Right lung (tissue), 2 donors: ENCODE measurements at regions not wholly inside any gene's neighbourhood (a gene's known extent, or its start where the extent isn't known, plus 50 kb on each side); places are given as distances from the start of the nearest gene placed in this dataset.

Experiments used
- DNase-seq, 2 donors: peaks; one replicate each; pipeline ENCODE4 v3.0.0-alpha.2; 2013

DNA sequence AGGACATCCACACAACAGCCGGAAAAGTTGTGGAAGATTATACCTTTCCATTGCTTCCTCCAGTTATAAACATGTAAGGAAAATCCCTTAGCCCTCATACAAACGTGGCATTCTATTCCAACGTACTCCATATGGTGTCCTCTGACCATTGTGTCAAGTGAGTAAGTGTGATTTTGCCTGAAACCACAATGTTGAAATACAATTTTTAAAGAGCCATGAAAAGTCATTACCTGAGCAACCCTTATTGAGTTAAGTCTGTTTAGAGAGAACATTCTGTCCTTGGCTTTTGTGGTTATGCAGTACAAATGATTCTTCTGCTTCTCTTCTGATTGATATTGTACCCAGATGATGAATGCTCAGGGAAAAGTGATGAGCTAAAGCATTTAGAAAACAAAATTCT is 530.1 kb downstream of the HAO1 start:
- no peak for DNase-seq

DNA sequence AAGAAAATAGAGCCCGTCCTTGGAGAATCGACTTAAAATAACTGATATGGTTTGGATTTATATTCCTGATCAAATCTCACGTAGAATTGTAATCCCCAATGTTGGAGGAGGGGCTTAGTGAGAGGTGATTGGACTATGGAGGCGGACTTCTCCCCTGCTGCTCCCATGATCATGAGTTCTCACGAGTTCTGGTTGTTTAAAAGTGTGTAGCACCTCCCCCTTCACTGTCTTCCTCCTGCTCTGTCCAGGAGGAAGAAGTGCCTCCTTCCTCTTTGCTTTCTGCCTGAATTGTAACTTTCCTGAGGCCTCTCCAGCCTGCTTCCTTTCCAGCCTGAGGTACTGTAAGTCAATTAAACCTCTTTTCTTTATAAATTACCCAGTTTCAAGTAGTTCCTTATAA is 529.2 kb downstream of the HAO1 start:
- DNase-seq: no peak

DNA sequence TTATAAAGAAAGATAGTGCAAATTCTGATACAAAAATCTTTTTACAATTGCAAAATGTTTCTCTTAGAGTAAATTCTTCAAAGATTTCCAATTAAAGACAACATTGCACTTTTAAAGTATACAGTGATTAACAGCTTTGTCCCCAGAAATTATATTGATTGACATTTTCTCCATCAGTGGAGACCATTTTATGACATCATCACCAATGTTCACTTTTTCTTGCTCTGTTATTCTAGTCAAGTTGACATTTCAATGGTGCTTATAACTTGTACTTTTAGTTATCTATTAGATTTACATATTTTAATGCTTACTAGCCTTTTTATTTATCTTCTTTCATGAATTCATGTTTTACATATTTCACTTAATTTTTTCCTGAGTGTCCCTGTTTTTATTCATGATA is 524.8 kb downstream of the HAO1 start:
- DNase-seq: no peak

DNA sequence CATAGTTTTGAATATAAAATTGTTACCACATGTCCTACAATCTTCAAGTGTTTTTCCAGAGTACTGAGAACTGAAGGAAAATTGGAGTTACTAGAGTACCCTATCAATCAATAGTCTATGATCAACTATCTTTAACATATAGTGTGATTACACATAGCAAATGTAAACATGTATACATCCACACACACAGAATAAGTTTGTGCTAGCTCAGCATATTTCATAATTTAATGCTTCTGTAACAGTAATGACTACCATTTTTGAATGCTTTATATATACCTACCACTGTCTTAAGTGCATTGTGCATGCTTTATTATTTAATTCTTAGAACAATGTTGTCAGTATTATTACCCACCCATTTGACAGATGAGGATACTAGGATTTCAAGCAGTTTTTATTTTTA is 523.9 kb downstream of the HAO1 start:
- DNase-seq: no peak

DNA sequence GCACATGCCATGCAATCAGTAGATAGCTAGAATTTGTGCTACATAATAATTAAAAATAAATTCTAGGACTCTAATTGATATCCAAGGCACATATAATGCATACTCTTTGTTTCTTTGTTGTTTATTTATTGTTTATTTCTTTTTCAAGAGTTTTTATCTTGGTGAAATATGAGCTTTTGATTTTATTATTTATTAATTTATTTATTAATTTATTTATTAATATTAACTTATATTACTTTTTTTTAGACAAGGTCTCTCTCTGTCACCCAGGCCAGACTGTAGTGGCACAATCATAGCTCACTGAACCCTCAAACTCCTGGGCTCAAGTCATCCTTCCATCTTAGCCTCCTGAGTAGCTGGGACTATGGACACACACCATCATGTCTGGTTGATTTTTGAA is 519.9 kb downstream of the HAO1 start:
- no peak for DNase-seq

DNA sequence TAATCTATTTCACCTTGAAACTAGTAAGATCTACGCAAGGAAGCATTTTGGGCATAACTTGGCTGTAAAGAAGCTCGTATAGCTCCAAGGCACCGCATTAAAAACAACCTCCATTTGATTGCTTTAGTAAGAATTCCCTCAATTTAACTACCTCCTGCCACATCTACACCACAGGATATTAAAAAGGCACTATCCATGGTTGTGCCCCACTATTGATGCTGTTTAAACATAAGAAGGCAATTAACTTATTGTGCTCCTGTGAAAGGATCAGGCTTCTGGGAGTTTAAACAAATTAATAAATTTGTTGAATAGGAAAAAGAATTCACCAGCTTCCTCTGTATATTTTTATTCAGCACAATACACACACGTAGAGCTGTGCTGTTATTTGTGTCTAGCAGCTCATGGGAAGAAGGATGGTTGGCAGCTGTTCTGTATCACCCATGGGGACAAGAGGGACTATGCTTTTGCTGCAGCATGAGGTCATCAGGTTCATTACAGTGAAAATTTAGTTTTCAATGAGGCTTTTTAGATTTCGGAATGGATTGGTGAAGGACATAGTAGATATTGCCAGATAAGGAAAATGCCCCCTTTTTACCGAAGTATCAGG is 513.3 kb downstream of the HAO1 start:
- no peak for DNase-seq

DNA sequence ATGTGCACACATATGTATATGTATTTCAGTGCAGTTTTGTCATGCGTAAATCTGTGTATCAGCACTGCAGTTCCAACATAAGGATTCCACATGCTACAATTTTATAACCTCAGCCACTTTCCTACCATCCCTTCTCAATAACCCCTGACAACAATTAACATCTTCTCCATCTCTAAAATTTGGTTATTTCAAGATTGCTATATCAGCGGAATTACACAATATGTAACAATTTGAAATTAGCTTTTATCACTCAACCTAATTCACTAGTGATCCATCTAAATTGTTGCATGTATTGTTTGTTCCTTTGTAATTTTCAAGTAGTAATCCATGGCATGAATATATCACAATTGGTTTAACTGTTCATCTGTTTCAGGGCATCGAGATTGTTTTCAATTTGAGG is 511.3 kb downstream of the HAO1 start:
- no peak for DNase-seq

DNA sequence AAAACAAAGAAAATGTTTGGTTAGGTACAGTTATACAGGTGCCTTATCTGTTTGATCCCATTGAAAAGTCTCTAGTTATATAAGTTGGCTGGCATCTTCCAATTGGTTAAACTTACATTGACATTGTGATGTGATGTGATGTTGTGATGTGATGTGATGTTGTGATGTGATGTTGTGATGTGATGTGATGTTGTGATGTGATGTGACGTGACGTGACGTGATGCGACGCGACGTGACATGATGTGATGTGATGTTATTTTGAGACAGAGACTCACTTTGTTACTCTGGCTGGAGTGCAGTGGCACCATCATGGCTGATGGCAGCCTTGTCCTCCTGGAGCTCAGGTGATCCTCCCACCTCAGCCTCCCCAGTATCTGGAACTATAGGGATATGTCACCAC is 507.6 kb downstream of the HAO1 start:
- no peak for DNase-seq

DNA sequence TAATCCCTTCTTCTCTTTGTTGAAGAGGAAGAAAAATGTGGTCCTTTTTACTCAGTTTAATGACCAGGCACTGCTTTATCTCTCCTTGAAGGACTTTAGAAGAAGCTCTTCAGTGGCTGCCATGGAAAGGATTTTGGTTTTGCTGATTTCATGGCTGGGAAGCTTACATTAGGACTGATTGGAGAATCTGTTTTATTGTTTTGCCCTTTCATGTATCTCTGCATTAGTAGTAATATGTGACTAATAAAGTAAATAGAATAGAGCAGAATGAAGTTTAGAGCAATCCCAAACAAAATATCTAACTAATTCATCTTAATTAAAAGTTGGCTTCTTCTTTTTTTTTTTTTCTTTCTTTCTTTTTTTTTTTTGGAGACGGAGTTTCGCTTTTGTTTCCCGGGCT is 502.9 kb downstream of the HAO1 start:
- no peak for DNase-seq

DNA sequence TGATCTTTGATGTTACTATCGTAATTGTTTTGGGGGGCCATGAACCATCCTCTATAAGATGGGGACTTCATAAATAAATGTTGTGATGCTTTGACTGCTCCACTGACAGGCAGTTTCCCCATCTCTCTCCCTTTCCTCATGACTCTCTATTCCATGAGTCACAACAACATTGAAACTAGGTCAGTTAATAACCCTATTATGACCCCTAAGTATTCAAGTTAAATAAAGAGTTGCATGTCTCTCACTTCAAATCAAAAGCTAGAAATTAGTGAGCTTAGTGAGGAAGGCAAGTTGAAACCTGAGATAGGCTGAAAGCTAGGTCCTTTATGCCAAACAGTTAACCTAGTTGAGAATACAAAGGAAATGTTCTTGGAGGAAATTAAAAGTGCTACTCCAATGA is 491.0 kb downstream of the HAO1 start:
- DNase-seq: no peak

DNA sequence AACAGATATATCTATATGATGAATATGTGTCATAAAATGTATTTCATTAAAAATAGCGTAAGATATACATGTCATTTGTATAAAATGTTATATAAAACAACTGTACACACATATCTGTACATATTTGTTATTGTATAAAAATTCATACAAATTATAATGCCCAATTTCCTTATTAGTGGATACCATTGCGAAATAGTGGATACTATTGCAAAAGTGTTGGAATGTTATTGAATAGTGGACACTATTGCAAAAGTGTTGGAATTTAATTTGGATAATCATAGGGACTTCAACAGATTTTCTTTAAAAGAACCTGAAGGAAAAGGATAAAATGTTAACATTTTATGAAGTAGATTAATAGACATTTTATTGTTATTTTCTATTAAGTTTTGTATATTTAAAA is 487.4 kb downstream of the HAO1 start:
- DNase-seq: no peak

DNA sequence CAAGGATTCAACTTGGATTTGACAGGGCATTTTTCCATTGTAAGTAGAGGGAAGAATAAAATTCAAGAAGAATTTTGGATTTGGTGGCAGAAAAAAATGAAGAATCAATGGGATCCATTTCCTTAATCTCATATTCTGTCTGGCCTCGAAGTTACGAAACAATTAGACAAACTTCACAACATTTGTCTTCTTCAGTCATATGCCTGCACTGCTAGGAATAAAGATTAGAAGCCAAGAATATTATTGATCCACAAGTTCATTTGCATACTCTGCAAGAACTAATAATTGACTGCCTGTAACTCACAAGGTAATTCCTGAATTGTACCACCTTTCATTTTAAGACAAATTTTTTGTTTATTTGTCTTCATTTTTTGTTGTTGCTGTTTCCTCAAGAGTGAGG is 486.2 kb downstream of the HAO1 start:
- DNase-seq: no peak

DNA sequence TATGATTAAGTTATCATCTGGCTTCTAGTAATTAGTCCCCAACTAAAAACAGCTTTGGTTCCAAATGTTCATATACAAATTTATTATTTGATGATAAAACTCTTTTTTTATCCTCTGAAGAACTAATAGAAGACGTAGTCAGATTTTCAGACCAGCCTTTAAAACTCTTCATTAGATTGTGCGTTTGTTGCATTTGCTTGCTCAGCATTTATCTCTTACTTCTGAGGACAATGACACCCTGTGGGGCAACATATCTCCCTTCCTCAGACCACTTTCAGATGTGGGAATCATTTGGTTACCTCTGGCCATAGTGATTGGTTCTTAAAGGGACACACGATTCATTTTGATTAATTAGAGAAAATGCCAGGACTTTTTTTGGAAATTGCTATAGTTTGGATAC is 481.8 kb downstream of the HAO1 start:
- DNase-seq: no peak

DNA sequence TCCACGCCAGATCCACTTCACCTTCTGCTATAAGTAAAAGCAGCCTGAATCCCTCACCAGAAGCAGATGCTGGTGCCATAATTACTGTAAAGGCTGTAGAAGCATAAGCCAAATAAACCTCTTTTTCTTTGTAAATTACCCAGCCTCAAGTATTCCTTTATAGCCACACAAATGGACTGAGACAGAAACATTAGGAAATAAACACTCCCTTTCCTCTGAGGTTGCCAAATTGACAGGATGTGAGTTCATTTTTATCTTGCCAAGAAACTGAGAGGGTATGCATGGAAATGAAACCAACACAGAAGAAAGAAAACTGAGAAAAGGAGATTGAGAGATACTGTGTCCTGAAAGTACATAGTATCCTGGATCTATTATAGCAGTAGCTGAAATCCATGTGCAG is 481.2 kb downstream of the HAO1 start:
- DNase-seq: no peak

DNA sequence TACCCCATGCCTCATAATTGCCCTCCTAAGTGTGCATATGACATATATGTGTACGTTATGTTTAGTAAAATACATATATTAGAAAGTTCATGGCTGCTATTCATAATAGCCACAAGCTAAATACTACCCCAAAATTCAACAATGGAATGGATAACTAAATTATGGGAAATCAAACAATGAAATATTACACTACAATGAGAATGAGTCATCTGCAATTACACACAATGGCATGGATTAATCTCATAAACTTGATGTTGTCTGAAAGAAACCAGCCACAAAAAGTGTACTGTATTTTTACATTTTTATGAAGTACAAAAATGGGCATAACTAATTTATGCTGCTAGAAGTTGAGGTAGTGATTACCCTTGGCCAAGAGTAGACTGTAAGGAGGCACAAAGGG is 477.0 kb downstream of the HAO1 start:
- DNase-seq: no peak

DNA sequence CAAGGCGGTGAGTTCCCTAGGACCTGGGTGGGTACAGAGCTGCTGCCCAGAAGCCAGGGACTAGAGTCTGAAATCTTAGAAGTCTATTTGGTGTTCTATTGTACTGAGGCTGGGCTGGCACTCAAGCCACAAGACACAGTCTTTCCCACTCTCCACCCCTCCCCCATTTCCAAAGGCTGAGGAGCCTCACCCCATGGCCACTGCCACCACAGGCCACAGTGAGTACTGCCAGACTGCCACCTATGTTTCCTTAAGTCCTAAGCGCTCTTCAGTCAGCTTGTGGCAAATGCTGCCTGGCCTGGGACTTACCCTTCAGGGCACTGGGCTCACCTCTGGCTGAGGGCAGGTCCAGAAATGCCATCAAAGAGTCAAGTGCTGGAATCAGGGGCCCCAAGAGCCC is 469.3 kb downstream of the HAO1 start:
- no peak for DNase-seq

DNA sequence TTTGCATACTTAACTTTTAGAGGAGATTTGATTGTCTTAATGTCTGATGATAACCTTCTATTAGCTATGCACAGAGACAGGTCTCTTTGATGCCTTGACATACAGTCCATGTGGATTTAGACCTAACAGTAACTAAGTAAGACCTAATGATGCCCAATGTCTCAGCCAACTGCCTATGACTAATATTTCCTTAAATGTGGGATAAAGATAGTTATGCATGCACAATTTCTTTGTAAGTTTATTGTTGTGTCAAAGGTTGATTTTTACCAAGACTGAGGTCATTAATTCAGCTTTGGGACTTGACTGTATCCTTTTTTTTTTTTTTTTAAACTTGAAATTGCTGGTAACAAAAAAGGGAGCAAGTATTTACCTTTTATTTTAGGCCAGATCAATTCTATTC is 450.0 kb downstream of the HAO1 start:
- DNase-seq: no peak

DNA sequence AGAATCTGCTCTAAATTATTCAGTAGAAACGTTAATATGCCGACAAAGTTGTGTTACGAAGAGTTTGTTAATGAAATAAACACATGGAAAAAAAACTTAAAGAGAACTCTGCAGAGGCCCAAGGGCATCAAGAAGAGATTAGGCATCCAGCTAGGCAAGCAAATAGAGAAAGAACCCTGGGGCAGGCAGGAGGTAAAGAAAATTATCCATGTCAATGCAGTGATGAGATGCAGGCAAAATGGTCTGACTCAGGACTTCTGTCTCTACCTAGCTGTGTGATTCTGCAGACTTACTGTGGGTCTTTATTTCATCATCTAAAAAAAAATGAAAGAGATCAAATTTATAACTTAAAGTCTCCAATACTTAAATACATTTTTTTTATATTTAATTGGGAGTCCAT is 448.0 kb downstream of the HAO1 start:
- DNase-seq: no peak

DNA sequence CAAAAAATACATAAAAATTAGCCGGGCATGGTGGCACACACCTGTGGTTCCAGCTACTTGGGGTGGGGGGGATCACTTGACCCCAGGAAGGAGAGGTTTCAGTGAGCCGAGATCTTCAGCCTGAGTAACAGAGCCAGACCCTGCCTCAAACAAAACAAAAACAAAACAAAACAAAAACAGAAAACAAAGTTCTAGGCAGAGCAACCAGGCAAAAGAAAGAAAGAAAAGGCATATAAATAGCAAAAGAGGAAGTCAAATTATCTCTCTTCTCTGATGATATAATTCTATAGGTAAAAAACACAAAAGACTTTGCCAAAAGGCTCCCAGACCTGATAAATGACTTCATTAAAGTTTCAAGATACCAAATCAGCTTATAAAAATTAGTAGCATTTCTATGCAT is 446.9 kb downstream of the HAO1 start:
- no peak for DNase-seq

DNA sequence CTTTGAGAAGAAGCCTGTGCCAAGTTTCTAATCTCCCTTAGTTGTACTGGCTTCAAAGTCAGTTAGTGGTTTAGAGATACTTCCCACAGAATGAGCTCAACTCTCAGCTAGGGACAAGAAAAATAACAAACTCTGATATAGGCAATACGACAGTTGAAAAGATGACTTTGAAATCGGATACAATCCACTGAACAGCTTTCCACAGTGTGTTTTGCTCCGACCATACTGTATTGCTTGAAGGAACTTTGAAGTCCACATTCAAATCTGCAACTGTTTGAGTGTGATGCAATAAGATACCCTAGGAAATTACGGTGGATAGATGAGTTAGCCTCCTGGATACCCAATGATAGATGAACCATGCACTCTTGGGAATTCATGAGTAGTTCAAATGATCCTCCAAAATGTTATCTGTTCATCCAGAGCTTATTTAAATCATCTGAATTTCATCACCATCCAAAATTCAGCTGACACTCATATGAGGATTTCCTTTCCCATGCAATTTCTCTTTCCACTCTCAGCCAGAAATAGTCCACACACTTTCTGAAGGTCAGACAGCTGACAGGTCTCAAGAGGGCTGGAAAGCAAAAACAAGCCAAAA is 443.8 kb downstream of the HAO1 start:
- no peak for DNase-seq

DNA sequence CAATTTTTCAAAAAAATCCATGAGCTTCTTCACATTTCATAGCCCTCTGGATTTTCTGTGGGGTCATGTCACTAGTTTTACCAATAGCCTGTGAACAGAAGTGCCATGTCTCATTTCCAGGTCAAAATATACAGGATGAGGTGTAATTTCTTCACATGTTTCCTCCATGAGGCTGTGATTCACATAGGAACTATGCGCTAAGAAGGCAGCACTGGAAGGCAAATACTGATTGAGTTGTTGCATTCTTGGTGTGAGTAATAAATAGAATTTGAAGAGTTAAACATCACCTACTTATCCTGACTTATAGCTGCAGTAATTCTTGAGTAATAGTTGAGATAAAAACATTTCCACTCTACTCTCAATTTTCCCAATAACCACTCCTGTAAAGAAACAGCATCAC is 442.3 kb downstream of the HAO1 start:
- DNase-seq: no peak

DNA sequence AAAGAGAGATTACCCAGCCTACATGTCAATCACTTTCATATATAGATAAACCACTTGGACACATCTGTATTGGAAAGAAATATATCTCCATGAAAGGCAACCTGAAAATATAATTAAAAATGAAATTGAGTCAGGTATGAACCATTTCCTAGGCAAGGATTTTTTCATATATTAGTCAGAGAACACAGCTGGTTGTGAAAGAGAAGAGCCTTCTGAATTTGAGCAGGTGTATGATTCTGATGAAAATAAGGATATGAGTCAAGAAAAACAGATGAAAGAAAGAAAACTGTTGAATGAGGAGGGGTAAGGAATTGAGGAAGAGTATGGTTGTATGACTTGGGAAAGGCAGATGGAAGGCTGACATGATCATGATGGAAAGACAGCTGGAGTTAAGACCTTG is 441.1 kb downstream of the HAO1 start:
- no peak for DNase-seq

DNA sequence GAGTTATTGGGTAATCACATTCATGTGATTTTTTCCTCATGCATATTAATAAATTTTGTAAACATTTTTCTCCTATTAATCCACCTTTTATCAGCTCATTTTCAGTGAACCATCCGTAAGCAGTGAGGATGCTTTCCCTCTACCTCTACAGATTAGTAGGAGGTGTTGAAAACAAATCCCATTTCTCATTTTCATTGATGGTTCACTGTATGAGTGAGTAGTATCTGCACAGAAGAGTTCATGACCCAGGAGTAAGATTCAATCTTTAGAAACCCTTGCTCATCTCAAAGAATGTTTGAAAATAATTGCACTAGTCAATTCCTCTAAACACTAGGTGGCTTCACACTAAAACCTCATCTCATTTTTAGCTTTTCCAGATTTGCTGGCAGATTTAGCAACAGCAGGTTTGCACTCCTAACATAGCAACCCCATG is 440.0 kb downstream of the HAO1 start:
- DNase-seq: no peak

DNA sequence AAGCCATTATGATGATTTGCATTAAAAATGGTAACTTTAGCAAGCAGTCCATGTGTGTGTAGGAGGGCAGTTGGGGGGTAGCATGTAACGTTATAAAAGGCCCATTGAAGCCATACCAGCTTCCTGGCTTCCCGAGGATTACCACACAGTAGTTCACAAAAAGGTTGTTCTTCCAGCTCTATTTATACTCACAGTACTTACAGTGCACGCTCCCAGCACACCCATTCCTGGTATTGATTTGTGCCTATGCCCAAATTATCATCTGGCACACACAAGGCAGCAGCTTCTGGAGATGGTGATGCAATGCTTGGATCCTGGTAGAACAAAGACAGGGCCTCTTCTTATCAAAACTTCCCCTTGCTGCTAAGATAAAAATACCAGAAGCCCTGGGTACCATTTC is 436.8 kb downstream of the HAO1 start:
- DNase-seq: no peak
